Small intestine (tissue), 7 donors: ENCODE measurements at regions not wholly inside any gene's neighbourhood (a gene's known extent, or its start where the extent isn't known, plus 50 kb on each side); places are given as distances from the start of the nearest gene placed in this dataset.
A peak's percentile ranks its signal among the peaks of the same experiment; 100 is the strongest.

Experiments
- DNase-seq, 2 donors: peaks; one replicate each; pipeline versions ENCODE4 v3.0.0 to v3.0.0-alpha.2; 2013
- FAIRE-seq: peaks from 2 replicates; lab custom pipeline; 2012; peaks lifted over from hg19 to GRCh38; lab: Jason Lieb, UNC
- H3K27ac ChIP-seq, 3 donors: one replicate each; pipeline ENCODE4 v1.5.1; 2013; ENCODE audit warnings: low read length in 2 of 3, mild to moderate bottlenecking in 2 of 3, control low read depth in 1 of 3, inconsistent platforms in 1 of 3, low read depth in 1 of 3, moderate library complexity in 1 of 3
- H3K27me3 ChIP-seq, 3 donors: one replicate each; pipeline ENCODE4 v1.6.1; 2013; ENCODE audit warnings: low read length in 3 of 3, inconsistent platforms in 1 of 3; ENCODE audit not compliant: control insufficient read depth in 3 of 3, insufficient read depth in 3 of 3
- H3K36me3 ChIP-seq, 3 donors: one replicate each; pipeline ENCODE4 v1.6.1; 2013; ENCODE audit warnings: low read length in 3 of 3, inconsistent platforms in 1 of 3, low read depth in 1 of 3, mild to moderate bottlenecking in 1 of 3, moderate library complexity in 1 of 3; ENCODE audit not compliant: control insufficient read depth in 3 of 3, insufficient read depth in 2 of 3
- H3K4me1 ChIP-seq, 3 donors: one replicate each; pipeline ENCODE4 v1.6.1; 2013; ENCODE audit warnings: low read length in 2 of 3, inconsistent platforms in 1 of 3, low read depth in 1 of 3, mild to moderate bottlenecking in 1 of 3, moderate library complexity in 1 of 3; ENCODE audit not compliant: control insufficient read depth in 3 of 3, insufficient read depth in 2 of 3
- H3K4me3 ChIP-seq, 3 donors: one replicate each; pipeline ENCODE4 v1.5.1; 2013; ENCODE audit warnings: low read length in 3 of 3, control low read depth in 1 of 3, inconsistent platforms in 1 of 3, low read depth in 1 of 3, mild to moderate bottlenecking in 1 of 3, moderate library complexity in 1 of 3
- H3K9me3 ChIP-seq, 2 donors: one replicate each; pipeline ENCODE4 v1.6.1; 2013; ENCODE audit warnings: low read depth in 1 of 2, low read length in 1 of 2; ENCODE audit not compliant: control insufficient read depth in 2 of 2, insufficient read depth in 1 of 2
- WGBS, 3 donors: extraction: QIAGEN DNeasy Blood & Tissue Kit; methylation state at CpG; one replicate each; pipeline ENCODE4 v1.1.7; 2013; 5-methylcytosine and 5-hydroxymethylcytosine counted together
- donor health status: healthy with polysubstance abuse.
- donor health status: control.
- donor health status: control.
- donor health status: Bipolar disorder and iron deficiency.
- donor health status: healthy.

DNA sequence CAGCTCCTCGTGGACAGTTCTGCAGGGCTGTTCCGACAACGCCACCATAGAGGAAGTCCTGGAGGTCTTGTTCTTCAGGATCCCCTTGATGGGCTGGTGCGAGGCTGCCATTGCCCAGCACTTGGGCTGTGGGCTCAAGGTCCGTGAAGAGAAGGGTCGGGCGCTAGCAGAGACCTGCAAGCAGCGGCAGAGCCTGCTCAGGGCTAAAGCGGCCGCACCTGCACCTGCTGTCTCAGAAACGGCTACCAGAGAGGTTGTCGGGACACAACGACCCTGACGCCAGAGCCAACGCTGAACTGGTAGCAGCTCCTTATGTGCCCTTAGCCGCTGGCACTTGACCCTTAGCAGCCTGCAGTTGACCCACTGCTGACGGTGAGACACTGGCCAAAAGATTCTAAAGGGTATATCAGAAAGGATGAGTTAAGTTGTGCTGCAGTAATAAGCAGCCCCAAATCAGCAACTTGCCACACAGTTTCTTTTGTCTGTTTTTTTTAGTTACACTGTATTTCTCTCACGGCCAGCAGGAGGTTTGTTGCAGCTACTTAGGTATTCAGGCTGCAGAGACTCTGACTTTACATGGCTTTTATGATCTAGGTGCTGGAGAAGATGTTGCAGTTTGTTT lies 55.5 kb upstream of the ST6GAL2 start:
- Histone ChIP-seq H3K4me3 (no peak overlapping the region), H3K4me1 (no peaks in the 10 kb centered on the region), H3K9me3 (no peaks in the 10 kb centered on the region), H3K27ac (no peak overlapping the region), H3K36me3 (no peaks in the 10 kb centered on the region), H3K27me3 (no peaks in the 10 kb centered on the region)
- WGBS, 3 donors = 83 to 91% (median 86%) methylated on average over 18 of the region's 18 CpGs
- FAIRE-seq (no peak), DNase-seq (no peak)

DNA sequence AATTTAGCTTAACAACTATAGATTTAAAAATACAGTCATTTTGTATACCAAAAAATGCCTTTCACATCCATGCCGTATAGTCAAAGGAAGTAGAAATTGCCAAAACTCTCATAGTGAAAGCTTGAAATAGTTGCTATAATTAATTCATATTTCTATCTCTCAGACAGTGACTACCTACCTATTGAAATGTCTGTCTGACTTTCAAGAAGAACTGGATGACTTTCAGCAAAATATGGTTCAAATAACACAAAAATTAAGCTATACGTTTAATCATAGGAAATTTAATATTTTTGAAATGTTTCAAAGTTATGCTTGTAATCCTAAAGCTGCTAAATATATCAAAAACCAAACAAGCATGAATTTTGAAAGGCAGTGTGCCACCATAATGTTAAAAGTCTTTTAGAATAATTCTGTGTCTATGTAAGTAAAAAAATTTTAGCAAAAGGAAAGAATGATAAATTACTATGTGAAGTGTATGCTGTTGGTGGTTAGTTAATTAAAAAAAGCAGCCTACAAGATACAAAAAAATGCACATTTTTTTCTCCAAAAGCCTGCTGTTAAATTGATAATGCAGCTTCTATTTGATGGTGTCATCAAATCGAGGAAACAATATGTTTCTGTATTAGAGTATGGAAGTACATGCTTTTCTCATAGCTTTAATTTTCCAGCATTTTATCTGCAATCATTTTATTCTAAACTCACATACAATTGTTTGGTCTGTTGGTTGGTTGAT lies 57.7 kb upstream of the ST6GAL2 start:
- H3K27me3 ChIP-seq = no peaks in the 10 kb centered on the region
- H3K36me3 ChIP-seq = no peaks in the 10 kb centered on the region
- H3K4me1 ChIP-seq = no peaks in the 10 kb centered on the region
- FAIRE-seq (no peak), DNase-seq (no peak)
- H3K4me3 ChIP-seq = no peak overlapping the region
- no peak overlapping the region for H3K27ac ChIP-seq
- 56 to 77% (median 67%) methylated on average over 3 of the region's 3 CpGs for WGBS, 3 donors
- H3K9me3 ChIP-seq = no peaks in the 10 kb centered on the region

DNA sequence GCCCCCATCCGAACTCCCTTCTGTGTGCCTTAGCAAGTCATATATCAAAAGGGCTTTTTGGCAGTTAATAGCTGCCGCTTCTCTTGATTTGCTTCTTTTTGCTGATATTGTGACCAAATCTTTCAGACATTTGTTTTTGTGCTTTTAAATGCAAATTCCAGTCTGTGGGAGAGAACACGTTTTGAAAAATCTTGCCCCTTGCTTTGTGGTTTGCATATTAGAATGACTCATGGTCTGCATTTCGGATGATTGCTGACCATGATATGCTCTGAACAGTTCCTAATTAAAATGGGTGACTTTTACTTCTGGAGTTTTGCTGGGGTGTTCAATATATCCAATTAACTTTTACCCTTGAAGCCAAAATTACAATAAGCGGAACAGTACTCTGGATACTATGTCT lies 58.2 kb upstream of the ST6GAL2 start:
- H3K4me1 ChIP-seq = no peaks in the 10 kb centered on the region
- no peaks in the 10 kb centered on the region for H3K27me3 ChIP-seq
- no peak overlapping the region for H3K27ac ChIP-seq
- H3K9me3 ChIP-seq = no peaks in the 10 kb centered on the region
- H3K4me3 ChIP-seq = no peak overlapping the region
- no peaks in the 10 kb centered on the region for H3K36me3 ChIP-seq
- DNase-seq = no peak
- WGBS, 3 donors = 73 to 78% (median 77%) methylated on average over 5 of the region's 5 CpGs
- FAIRE-seq = no peak

DNA sequence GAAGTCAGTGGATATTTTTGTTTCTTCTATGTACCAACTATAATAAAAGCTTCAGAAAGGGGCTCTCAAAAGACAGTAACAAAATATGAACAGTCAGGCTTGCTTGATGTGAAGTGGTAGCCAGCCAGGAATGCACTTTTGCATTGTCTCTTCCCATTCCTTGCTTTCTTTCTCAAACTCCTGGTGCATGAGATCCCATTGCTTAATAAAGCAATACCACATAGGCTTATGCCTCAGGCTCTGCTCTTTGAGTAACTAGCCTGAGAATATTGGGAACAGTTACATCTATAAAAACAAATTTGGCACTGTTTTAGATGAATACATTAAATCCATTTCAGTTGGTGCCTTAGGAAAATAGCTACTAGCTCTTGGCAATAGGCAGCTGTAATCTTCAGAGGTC lies 62.6 kb upstream of the ST6GAL2 start:
- FAIRE-seq (no peak), DNase-seq (no peak)
- H3K9me3 ChIP-seq = no peaks in the 10 kb centered on the region
- no peaks in the 10 kb centered on the region for H3K4me1 ChIP-seq
- no peaks in the 10 kb centered on the region for H3K27me3 ChIP-seq
- H3K36me3 ChIP-seq = no peaks in the 10 kb centered on the region
- no peak overlapping the region for H3K4me3 ChIP-seq
- no peak overlapping the region for H3K27ac ChIP-seq

DNA sequence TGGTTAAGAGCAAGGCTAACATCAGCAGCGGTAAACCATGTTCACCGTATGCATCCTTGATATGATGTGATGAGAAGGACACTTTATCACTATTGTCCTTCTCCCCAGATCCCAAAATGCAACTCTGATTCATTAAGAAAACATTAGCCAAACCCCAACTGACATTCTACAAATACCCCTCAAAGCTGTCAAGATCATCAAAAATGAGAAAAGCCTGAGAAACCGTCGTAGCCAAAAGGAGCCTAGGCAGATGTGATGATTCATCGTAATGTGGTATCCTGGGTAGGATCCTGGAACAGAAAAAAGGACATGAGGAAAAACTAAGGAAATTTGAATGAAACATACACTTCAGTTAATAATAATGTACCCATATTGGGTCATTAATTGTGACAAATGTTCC lies 67.3 kb upstream of the ST6GAL2 start:
- no peak overlapping the region for H3K27ac ChIP-seq
- no peak overlapping the region for H3K4me3 ChIP-seq
- FAIRE-seq = no peak
- no peak for DNase-seq
- no peaks in the 10 kb centered on the region for H3K4me1 ChIP-seq
- H3K36me3 ChIP-seq = no peaks in the 10 kb centered on the region
- H3K27me3 ChIP-seq = no peaks in the 10 kb centered on the region
- 93 to 98% (median 95%) methylated on average over 5 of the region's 5 CpGs for WGBS, 3 donors
- H3K9me3 ChIP-seq = no peaks in the 10 kb centered on the region

DNA sequence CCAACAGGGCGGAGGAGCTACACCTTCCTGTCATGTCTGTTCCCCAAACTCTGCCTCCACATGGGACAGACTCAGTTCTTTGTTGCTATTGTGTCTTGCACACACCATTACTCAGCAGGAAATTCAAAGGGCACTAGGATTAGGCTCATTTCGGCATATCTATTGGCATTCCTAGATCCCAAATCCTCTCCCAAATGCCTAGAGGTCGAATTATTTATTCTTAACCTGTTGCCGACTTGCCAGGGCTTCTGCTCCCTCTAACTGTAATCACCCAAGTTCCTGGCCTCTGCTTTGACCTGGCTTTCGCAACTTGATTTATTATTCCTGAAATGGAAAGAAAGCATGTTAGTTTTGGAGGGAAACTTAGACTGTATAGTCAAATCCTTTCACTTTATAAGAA lies 67.8 kb upstream of the ST6GAL2 start:
- no peak overlapping the region for H3K27ac ChIP-seq
- no peak overlapping the region for H3K4me3 ChIP-seq
- no peaks in the 10 kb centered on the region for H3K27me3 ChIP-seq
- DNase-seq (no peak), FAIRE-seq (no peak)
- no peaks in the 10 kb centered on the region for H3K36me3 ChIP-seq
- H3K9me3 ChIP-seq = no peaks in the 10 kb centered on the region
- H3K4me1 ChIP-seq = no peaks in the 10 kb centered on the region
- 35 to 53% (median 48%) methylated on average over 5 of the region's 5 CpGs for WGBS, 3 donors

DNA sequence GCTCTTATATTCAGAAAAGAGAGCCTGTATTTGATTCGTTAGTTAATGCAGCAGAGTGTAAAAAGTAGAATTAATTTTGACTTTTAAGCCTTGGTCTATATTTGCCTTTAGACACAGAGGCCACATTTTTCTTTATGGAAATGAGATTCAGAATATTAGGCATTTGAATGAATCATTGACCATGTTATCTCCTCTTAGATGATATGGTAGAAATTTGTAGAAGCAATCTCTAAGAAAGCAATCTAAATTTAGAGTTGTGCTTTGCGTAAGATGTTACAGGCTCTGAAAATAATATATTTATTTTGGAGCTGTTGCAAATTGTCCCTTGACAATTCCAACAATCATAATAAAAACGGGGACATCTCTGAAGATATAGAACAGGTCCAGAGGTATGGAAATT lies 68.3 kb upstream of the ST6GAL2 start:
- Histone ChIP-seq H3K36me3 (no peaks in the 10 kb centered on the region), H3K9me3 (no peaks in the 10 kb centered on the region), H3K4me3 (no peak overlapping the region), H3K27me3 (no peaks in the 10 kb centered on the region), H3K27ac (no peak overlapping the region), H3K4me1 (no peaks in the 10 kb centered on the region)
- WGBS, 3 donors = 58 to 74% (median 66%) methylated on average over 3 of the region's 3 CpGs
- FAIRE-seq (no peak), DNase-seq (no peak)

DNA sequence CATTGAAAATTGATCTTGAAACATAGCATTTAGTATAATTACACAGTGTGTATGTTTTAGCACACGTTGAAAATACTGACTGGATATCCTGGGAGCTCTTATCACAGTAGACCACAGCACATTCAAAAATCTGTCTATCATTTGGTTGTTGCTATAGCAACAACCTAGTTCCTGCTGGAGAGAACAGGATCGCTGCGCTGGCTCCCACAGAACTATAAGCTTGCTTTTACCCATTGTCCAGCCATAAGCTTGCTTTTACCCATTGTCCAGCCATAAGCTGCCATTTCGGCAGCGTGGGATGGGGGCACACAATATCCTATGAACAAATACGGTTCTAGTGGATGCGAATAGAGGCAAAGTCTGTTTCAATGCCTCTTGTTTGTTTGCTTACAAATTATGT lies 70.4 kb upstream of the ST6GAL2 start:
- no peak overlapping the region for H3K4me3 ChIP-seq
- 73 to 84% (median 82%) methylated on average over 7 of the region's 7 CpGs for WGBS, 3 donors
- FAIRE-seq (no peak), DNase-seq (no peak)
- no peaks in the 10 kb centered on the region for H3K4me1 ChIP-seq
- no peaks in the 10 kb centered on the region for H3K9me3 ChIP-seq
- H3K36me3 ChIP-seq = no peaks in the 10 kb centered on the region
- H3K27ac ChIP-seq = no peak overlapping the region
- no peaks in the 10 kb centered on the region for H3K27me3 ChIP-seq

DNA sequence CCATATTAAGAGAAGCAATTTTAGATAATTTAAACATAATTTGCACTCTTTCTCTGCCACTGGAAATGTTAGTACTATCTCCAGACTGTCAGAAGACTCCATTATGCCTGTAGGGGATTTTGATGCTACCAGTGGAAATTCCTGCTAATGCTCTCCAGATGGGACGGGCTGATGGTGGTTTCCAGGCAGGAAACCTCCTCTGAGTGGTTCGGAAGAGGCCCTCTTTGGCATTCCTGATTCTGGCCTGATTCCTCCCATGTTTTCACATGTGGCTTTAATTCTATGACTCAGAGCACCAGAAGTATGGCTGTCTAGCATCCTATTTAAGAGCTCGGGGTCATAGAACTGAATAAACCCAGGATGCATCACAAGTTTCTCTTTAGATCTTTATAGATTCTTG lies 70.9 kb upstream of the ST6GAL2 start:
- DNase-seq = peak in 1 of 2 donors; percentile 2
- WGBS, 3 donors = 50 to 77% (median 58%) methylated on average over 3 of the region's 3 CpGs
- Histone ChIP-seq H3K4me1 (no peaks in the 10 kb centered on the region), H3K36me3 (no peaks in the 10 kb centered on the region), H3K27me3 (no peaks in the 10 kb centered on the region), H3K9me3 (no peaks in the 10 kb centered on the region), H3K27ac (no peak overlapping the region), H3K4me3 (no peak overlapping the region)
- FAIRE-seq = no peak
